HFF-Myc (cell line): ENCODE measurements at regions not wholly inside any gene's neighbourhood (a gene's known extent, or its start where the extent isn't known, plus 50 kb on each side); places are given as distances from the start of the nearest gene placed in this dataset.

Experiments
- DNase-seq: peaks from one replicate; pipeline ENCODE4 v3.0.0-alpha.2; 2011; ENCODE audit warnings: low read depth; ENCODE audit errors: extremely low read depth
- H3K4me3 ChIP-seq: replicated peaks from 2 replicates; pipeline ENCODE4 v1.5.1; 2011; ENCODE audit warnings: low read depth, mild to moderate bottlenecking, control low read depth, low read length
- CTCF ChIP-seq: IDR thresholded peaks from 2 replicates; pipeline ENCODE4 v1.5.1; 2012; ENCODE audit warnings: mild to moderate bottlenecking, low read depth, low read length, control low read depth; ENCODE audit errors: missing control alignments

GRCh38 chrY:19574939-19575338, 169.6 kb downstream of the KDM5D start:
- no peak for TF ChIP-seq CTCF
- no peak overlapping the region for H3K4me3 ChIP-seq
- no peak for DNase-seq

GRCh38 chrY:19573646-19574045, 170.9 kb downstream of the KDM5D start:
- no peak overlapping the region for H3K4me3 ChIP-seq
- DNase-seq: no peak
- no peak for TF ChIP-seq CTCF

GRCh38 chrY:19570999-19571398, 173.5 kb downstream of the KDM5D start:
- no peak overlapping the region for H3K4me3 ChIP-seq

DNA sequence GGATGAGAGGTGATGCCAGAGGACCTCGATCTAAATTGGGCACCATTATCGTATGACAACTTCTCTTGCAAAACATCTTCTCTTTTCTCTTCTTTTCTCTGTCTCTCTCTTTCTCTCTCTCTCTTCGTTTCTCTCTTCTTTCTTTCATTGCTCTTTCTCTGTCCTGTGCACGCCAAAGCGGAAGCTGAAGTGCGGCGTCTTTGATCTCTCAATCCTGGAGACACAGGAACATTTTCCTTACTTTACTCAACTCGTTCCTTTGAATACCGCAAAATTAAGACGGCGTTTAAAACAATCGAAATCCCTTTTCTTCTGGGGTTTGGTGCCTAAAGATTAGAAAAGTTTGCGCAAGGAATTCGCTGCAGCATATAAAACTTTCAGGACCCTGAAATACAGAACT, 176.6 kb downstream of the KDM5D start:
- no peak for DNase-seq

More at GRCh38 chrY:19570999-19571398, 173.5 kb downstream of the KDM5D start:
- no peak for DNase-seq
- no peak for TF ChIP-seq CTCF

DNA sequence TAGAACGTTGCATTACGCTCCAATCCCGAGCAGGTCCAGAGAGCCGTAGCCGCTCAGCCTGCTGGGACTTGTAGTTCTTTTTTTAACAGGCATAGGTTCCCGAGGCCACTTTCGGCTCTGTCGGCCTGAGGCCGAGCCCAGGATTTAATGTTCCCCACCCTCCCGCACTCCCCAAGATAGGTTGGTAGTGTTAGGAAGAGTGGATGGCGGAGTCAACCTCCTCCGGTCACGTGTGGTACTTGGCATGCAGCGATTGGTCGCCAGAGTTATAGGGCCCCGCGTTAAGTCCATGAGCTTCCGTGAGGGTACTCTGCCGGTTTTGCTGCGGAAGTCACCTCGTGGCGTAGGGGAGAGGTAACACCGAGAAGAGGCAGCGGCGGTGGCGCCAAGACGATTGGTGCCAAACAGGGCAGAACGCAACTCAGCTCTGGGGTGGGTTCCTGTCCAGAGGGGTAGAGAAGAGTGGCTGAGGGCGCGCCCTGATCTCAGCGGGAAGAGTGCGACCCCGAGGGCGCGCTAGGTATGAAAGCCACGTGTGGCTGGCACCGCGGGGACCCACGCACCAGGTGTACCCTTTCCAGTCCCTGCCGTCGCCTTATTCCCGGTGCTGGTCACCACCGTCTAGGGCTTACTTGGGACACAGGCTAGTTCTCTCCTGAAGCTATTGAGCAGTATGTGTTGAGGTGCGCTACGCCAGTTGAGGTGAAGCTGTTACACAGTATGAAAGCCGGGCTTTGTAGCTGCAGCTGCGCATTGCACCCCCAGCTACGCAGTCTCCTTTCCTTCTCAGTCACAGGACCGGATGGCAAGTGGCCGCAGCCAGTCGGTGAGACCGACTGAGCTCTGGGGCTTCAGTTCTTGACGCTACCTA, 177.2 kb downstream of the KDM5D start:
- no peak for TF ChIP-seq CTCF
- H3K4me3 ChIP-seq: peak overlapping the region; percentile 63
- DNase-seq: peak; percentile 81

More for the DNA sequence above, 176.6 kb downstream of the KDM5D start:
- H3K4me3 ChIP-seq: peak overlapping the region; percentile 63
- TF ChIP-seq CTCF: no peak

GRCh38 chrY:19559161-19559560, 185.4 kb downstream of the KDM5D start:
- DNase-seq: no peak
- H3K4me3 ChIP-seq: no peak overlapping the region
- no peak for TF ChIP-seq CTCF
